GM18517 (cell line): ENCODE measurements at regions not wholly inside any gene's neighbourhood (a gene's known extent, or its start where the extent isn't known, plus 50 kb on each side); places are given as distances from the start of the nearest gene placed in this dataset.
A peak's percentile ranks its signal among the peaks of the same experiment; 100 is the strongest.

ENCODE experiments used
- ATAC-seq: cut with Tn5 transposase; IDR thresholded peaks from one replicate; pipeline ENCODE4 v1.9.1; 2021; ENCODE audit warnings: mild to moderate bottlenecking, moderate library complexity; ENCODE audit not compliant: unreplicated experiment

- no peak for ATAC-seq
These were observed 124.4 kb upstream of the P2RY1 start for GRCh38 chr3:152710549-152710948.

GRCh38 chr3:152713989-152714388 lies 120.9 kb upstream of the P2RY1 start:
- ATAC-seq: no peak

- ATAC-seq: no peak
These were observed 120.4 kb upstream of the P2RY1 start for GRCh38 chr3:152714507-152714906.

- ATAC-seq: no peak
These were observed 117.7 kb upstream of the P2RY1 start for GRCh38 chr3:152717252-152717651.

GRCh38 chr3:152718810-152719209 lies 116.1 kb upstream of the P2RY1 start:
- ATAC-seq: no peak

GRCh38 chr3:152719264-152719663 lies 115.7 kb upstream of the P2RY1 start:
- no peak for ATAC-seq

- ATAC-seq: no peak
These were observed 113.8 kb upstream of the P2RY1 start for GRCh38 chr3:152720951-152721718.

- no peak for ATAC-seq
These were observed 110.7 kb upstream of the P2RY1 start for GRCh38 chr3:152724270-152724669.

- no peak for ATAC-seq
These were observed 106.5 kb upstream of the P2RY1 start for GRCh38 chr3:152728231-152728980.

GRCh38 chr3:152729906-152730305 lies 105.0 kb upstream of the P2RY1 start:
- peak; percentile 74 for ATAC-seq

- ATAC-seq: no peak
These were observed 103.4 kb upstream of the P2RY1 start for GRCh38 chr3:152731511-152731910.

- ATAC-seq: no peak
These were observed 101.3 kb upstream of the P2RY1 start for GRCh38 chr3:152733584-152734119.

GRCh38 chr3:152737021-152737908 lies 97.7 kb upstream of the P2RY1 start:
- peak; percentile 99 for ATAC-seq

- no peak for ATAC-seq
These were observed 96.3 kb upstream of the P2RY1 start for GRCh38 chr3:152738656-152739055.

- peak; percentile 51 for ATAC-seq
These were observed 92.3 kb upstream of the P2RY1 start for GRCh38 chr3:152742368-152743347.

GRCh38 chr3:152745646-152746045 lies 89.3 kb upstream of the P2RY1 start:
- ATAC-seq: no peak

- no peak for ATAC-seq
These were observed 80.6 kb upstream of the P2RY1 start for GRCh38 chr3:152754303-152754702.

GRCh38 chr3:152756807-152757206 lies 78.1 kb upstream of the P2RY1 start:
- ATAC-seq: no peak

- ATAC-seq: no peak
These were observed 74.8 kb upstream of the P2RY1 start for GRCh38 chr3:152760024-152760563.

GRCh38 chr3:152760591-152760990 lies 74.3 kb upstream of the P2RY1 start:
- ATAC-seq: no peak
